Esophagus muscularis mucosa (tissue), 4 donors: ENCODE measurements at regions not wholly inside any gene's neighbourhood (a gene's known extent, or its start where the extent isn't known, plus 50 kb on each side); places are given as distances from the start of the nearest gene placed in this dataset.

Source experiments
- DNase-seq: peaks from one replicate; pipeline ENCODE4 v3.0.0-alpha.2; 2017; ENCODE audit errors: extremely low spot score
- H3K27ac ChIP-seq, 4 donors: fragments of 200-600 bp; sonication (generic); replicated peaks in 1 of 4; 1 replicate in 3 of 4; 2 replicates in 1 of 4; pipeline ENCODE4 v1.5.1; 2016 to 2019; ENCODE audit warnings: mild to moderate bottlenecking in 1 of 4
- H3K27me3 ChIP-seq, 4 donors: fragments of 200-600 bp; sonication (generic); one replicate each; pipeline versions ENCODE4 v1.5.1 to v1.6.0; 2016 to 2019
- H3K36me3 ChIP-seq, 4 donors: fragments of 200-600 bp; sonication (generic); one replicate each; pipeline ENCODE4 v1.5.1; 2016 to 2019
- H3K4me1 ChIP-seq, 4 donors: fragments of 200-600 bp; sonication (generic); one replicate each; pipeline ENCODE4 v1.5.1; 2016 to 2019
- H3K4me3 ChIP-seq, 4 donors: fragments of 200-600 bp; sonication (generic); 1 replicate in 2 of 4; 2 replicates in 2 of 4; pipeline ENCODE4 v1.5.1; 2016 to 2019; ENCODE audit warnings: mild to moderate bottlenecking in 4 of 4, moderate library complexity in 1 of 4
- H3K9me3 ChIP-seq, 4 donors: fragments of 200-600 bp; sonication (generic); 1 replicate in 3 of 4; 2 replicates in 1 of 4; pipeline ENCODE4 v1.5.1; 2016 to 2019
- EP300 ChIP-seq: sonication (generic); formaldehyde crosslinking; IDR thresholded peaks from one replicate; pipeline ENCODE4 v1.6.1; 2017; ENCODE audit warnings: antibody characterized with exemption
- POLR2A ChIP-seq: fragments of 450-650 bp; IDR thresholded peaks from one replicate; pipeline ENCODE4 v1.6.1; 2017; ENCODE audit warnings: antibody characterized with exemption, moderate library complexity, mild to moderate bottlenecking, low read depth
- POLR2AphosphoS5 ChIP-seq, 2 donors: sonication (generic); formaldehyde crosslinking; IDR thresholded peaks; one replicate each; pipeline ENCODE4 v1.6.1; 2017; ENCODE audit warnings: antibody characterized with exemption in 2 of 2
- WGBS: methylation state at CpG from one replicate; pipeline ENCODE4 v1.1.5; 2018; 5-methylcytosine and 5-hydroxymethylcytosine counted together
- intact Hi-C: fragments of 100-400 bp; cut with DNase I; formaldehyde crosslinking; loops from one replicate; pipeline ENCODE4 v1.15.1; 2023
- TF ChIP-seq, protein P1 (sequence below), 3 experiments: fragments of 200-600 bp in 2 of 3; fragments of 450-650 bp in 1 of 3; sonication (generic) in 2 of 3; IDR thresholded peaks; one replicate each; pipeline ENCODE4 v1.5.1; 2017 to 2019; ENCODE audit warnings: antibody characterized with exemption in 3 of 3, mild to moderate bottlenecking in 2 of 3, moderate library complexity in 1 of 3

DNA sequence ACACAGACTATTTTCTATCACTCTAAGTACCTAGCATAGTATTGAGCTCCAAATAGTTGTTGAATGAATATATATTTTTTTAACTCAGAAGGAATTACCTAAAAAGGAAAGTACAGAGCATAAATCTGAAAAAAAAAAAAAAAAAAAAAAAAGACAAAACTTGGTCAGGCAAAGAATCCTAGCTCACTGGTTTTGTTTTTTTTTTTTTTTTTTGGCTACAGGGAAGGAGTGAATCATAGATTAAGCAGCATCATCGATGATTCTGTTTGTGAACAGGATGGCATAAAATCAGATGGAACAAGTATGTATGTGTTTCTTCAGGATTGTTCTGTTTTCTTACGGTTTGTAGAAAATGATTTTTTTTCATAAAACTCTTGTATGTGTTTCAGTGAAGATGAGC, 66.1 kb upstream of the BCAT1 start:
- H3K4me1 ChIP-seq: no peaks in the 10 kb centered on the region
- TF ChIP-seq, protein P1, sequence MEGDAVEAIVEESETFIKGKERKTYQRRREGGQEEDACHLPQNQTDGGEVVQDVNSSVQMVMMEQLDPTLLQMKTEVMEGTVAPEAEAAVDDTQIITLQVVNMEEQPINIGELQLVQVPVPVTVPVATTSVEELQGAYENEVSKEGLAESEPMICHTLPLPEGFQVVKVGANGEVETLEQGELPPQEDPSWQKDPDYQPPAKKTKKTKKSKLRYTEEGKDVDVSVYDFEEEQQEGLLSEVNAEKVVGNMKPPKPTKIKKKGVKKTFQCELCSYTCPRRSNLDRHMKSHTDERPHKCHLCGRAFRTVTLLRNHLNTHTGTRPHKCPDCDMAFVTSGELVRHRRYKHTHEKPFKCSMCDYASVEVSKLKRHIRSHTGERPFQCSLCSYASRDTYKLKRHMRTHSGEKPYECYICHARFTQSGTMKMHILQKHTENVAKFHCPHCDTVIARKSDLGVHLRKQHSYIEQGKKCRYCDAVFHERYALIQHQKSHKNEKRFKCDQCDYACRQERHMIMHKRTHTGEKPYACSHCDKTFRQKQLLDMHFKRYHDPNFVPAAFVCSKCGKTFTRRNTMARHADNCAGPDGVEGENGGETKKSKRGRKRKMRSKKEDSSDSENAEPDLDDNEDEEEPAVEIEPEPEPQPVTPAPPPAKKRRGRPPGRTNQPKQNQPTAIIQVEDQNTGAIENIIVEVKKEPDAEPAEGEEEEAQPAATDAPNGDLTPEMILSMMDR (IDR thresholded peaks at IDR 0.05): no peak
- TF ChIP-seq POLR2A: no peak
- no peak for TF ChIP-seq EP300
- TF ChIP-seq POLR2AphosphoS5 (IDR thresholded peaks at IDR 0.05): no peak
- WGBS: 80% methylated on average over 2 of the region's 2 CpGs
- no peak overlapping the region for H3K27ac ChIP-seq
- intact Hi-C loops: no loop called here
- DNase-seq: no peak
- H3K4me3 ChIP-seq: no peak overlapping the region
- H3K9me3 ChIP-seq: peaks cover 0 to 10% (median 0%) of the 10 kb centered on the region in 4 donors
- peaks cover 0 to 7% (median 3%) of the 10 kb centered on the region in 4 donors for H3K27me3 ChIP-seq
- no peaks in the 10 kb centered on the region for H3K36me3 ChIP-seq

DNA sequence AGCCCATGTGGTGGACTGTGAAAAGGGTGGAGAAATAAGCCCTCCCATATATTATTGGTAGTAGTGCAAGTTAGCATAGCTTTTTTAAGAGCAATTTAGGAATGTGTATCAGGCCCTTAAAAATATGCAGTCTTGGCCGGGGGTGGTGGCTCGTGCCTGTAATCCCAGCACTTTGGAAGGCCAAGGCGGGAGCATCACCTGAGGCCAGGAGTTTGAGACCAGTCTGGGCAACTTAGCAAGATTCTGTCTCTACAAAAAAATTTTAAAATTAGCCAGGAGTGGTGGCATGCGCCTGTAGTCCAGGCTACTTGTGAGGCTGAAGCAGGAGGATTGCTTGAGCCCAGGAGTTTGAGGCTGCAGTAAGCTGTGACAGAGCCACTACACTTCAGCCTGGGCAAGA, 64.2 kb upstream of the BCAT1 start:
- Histone ChIP-seq H3K4me3 (no peak overlapping the region), H3K4me1 (no peaks in the 10 kb centered on the region), H3K27ac (no peak overlapping the region), H3K36me3 (no peaks in the 10 kb centered on the region), H3K27me3 (no peaks in the 10 kb centered on the region), H3K9me3 (no peaks in the 10 kb centered on the region)
- intact Hi-C loops: no loop called here
- TF ChIP-seq, protein P1 (IDR thresholded peaks at IDR 0.05): no peak
- no peak for TF ChIP-seq POLR2AphosphoS5 (IDR thresholded peaks at IDR 0.05)
- TF ChIP-seq POLR2A: no peak
- no peak for TF ChIP-seq EP300
- DNase-seq: no peak
- 80% methylated on average over 4 of the region's 4 CpGs for WGBS

DNA sequence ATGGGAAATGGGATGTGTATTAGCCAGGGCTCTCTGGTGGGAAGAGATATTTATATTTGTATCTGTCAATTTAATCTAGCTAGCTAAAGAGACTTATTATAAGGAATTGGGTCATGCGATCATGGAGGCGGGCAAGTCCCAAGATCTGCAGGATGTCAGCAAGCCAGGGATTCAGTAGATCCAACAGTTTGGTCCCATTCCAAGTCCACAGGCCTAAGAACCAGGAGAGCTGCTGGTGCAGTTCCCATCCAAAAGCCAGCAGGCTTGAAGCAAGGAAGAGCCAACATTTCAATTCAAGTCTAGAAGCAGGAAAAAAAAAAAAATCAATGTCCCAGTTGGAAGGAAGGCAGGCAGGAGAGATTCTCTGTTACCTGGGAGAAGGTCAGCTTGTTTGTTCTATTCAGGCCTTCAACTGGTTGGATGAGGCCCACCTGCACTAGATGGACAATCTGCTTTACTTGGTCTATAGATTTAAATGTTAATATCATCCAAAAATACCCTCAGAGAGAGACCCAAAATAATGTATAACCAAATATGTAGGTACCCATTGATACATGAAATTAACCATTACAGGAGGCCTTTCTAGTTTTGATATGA, 60.7 kb upstream of the BCAT1 start:
- no peak for DNase-seq
- H3K27me3 ChIP-seq: no peaks in the 10 kb centered on the region
- H3K27ac ChIP-seq: no peak overlapping the region
- H3K4me1 ChIP-seq: no peaks in the 10 kb centered on the region
- TF ChIP-seq EP300 (no peak), POLR2AphosphoS5 (IDR thresholded peaks at IDR 0.05) (no peak), POLR2A (no peak)
- TF ChIP-seq, protein P1 (IDR thresholded peaks at IDR 0.05): no peak
- H3K9me3 ChIP-seq: no peaks in the 10 kb centered on the region
- no peak overlapping the region for H3K4me3 ChIP-seq
- WGBS: 84% methylated on average over 2 of the region's 2 CpGs
- intact Hi-C loops: no loop called here
- no peaks in the 10 kb centered on the region for H3K36me3 ChIP-seq

DNA sequence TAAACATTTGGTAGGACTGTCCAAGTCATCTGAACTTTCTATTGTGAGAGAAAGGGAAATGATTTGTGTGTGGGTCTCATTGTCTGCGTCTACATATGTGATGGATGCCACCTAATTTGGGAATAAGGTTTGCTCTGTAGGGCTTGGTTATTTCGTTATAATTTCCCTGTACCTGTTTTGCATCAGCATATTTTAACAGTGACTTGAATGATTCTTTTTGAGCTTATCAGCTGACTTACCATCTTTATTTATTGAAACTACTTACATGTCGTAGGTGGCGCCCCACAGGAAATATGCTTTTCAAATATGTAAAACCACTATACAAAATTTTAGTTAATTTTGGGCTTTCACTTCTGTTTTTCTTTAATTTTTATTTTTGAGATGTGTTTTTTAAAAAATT, 56.5 kb upstream of the BCAT1 start:
- Histone ChIP-seq H3K27ac (no peak overlapping the region), H3K9me3 (no peaks in the 10 kb centered on the region), H3K36me3 (no peaks in the 10 kb centered on the region), H3K27me3 (no peaks in the 10 kb centered on the region), H3K4me1 (no peaks in the 10 kb centered on the region), H3K4me3 (no peak overlapping the region)
- TF ChIP-seq POLR2AphosphoS5 (IDR thresholded peaks at IDR 0.05) (no peak), POLR2A (no peak), EP300 (no peak)
- TF ChIP-seq, protein P1 (IDR thresholded peaks at IDR 0.05): no peak
- no peak for DNase-seq
- intact Hi-C loops: no loop called here
- 85% methylated on average over 4 of the region's 4 CpGs for WGBS

DNA sequence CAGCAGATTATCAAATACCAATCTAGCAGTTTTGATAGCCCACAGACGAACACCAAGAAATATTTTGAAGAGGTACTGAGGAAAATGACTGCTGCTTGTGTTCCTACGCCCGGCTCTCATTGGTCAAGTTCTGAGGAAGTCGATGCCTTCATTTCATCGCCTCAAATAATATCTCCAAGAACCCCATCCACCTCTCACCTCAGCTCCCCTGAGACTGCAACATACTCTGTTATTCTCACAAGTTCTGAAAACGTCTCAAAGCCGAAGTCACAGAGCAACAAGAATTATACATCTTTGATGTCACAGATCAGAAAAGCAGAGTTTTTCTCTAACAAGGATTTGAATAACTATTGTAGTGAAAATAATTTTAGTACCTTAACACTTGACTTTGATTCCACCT, 55.5 kb upstream of the BCAT1 start:
- H3K4me3 ChIP-seq: no peak overlapping the region
- 85% methylated on average over 7 of the region's 7 CpGs for WGBS
- no peaks in the 10 kb centered on the region for H3K27me3 ChIP-seq
- intact Hi-C loops: no loop called here
- H3K36me3 ChIP-seq: no peaks in the 10 kb centered on the region
- no peaks in the 10 kb centered on the region for H3K4me1 ChIP-seq
- no peak for TF ChIP-seq POLR2A
- DNase-seq: no peak
- H3K9me3 ChIP-seq: no peaks in the 10 kb centered on the region
- H3K27ac ChIP-seq: no peak overlapping the region
